NCI-H2107 (cell line): ENCODE measurements at regions not wholly inside any gene's neighbourhood (a gene's known extent, or its start where the extent isn't known, plus 50 kb on each side); places are given as distances from the start of the nearest gene placed in this dataset.

Experiments
- DNase-seq: peaks from one replicate; lab custom pipeline; 2025; lab: John Stamatoyannopoulos, UW

- DNase-seq: no peak
These were observed 579.6 kb upstream of the IGFBP7 start for GRCh38 chr4:57689693-57690205.

DNA sequence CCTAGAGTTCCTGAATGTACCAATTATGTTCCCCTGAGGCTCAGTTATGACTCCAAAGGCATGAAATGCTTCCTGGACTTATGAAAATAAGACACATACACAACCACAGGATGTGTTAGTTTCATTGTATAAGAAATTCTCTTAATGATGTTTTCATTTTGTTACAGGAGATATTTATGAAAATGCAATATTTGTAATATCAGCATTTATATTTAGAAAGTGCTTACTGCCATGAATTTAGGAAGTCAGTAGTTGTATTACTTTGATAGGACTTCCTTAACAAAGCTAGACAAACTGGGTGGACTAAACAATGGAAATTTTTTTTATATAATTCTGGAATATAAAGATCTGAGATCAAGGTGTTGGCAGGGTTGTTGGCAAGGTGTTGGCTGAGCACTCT, 572.1 kb upstream of the IGFBP7 start:
- no peak for DNase-seq

GRCh38 chr4:57679969-57680368, 569.8 kb upstream of the IGFBP7 start:
- DNase-seq: no peak

- DNase-seq: no peak
These were observed 566.2 kb upstream of the IGFBP7 start for GRCh38 chr4:57676394-57676793.

DNA sequence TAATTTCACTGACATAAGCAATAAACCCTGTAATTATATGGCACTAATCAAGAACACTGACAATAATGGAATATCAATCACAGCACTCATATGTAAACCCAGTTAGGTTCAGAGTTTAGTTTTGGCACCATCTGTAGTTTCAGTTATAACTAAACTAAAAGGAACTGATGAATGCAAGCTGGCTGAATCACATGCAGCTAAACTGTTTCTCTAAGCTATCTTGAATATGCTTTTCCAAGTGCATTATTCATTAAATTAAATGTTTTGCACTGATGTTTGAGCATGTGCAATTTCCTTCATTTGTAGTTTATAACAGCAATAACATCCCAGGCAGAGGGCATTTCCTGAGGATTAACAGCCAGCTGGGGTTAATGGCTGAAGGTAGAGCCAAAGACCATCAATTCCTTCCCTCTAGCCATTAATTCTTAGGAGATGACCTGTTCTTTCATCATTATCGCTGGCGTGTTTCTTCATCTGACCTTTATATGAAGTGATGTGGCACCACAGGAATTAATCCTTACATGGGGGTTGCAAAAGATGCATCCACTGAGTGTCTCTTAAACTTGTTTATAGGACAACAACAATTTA, 562.8 kb upstream of the IGFBP7 start:
- no peak for DNase-seq

DNA sequence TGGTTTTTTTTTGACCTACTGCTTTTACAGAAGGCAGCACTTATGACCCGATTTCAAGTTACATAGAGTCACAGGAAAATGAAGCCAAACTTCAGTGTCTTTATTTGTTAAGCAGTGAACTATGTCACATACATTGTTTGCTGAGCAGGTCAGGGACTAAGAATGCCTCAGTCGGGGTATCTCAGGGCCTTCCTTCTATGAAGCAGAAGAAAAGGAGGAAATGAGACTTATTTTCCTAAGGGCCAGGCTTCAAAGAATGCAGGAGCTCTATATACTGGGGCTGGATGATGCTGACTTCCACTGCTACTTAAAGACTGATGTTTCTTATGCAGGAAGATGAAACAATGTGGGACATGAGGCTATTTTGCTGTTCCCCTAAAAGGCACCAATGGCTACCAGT, 558.4 kb upstream of the IGFBP7 start:
- DNase-seq: no peak

DNA sequence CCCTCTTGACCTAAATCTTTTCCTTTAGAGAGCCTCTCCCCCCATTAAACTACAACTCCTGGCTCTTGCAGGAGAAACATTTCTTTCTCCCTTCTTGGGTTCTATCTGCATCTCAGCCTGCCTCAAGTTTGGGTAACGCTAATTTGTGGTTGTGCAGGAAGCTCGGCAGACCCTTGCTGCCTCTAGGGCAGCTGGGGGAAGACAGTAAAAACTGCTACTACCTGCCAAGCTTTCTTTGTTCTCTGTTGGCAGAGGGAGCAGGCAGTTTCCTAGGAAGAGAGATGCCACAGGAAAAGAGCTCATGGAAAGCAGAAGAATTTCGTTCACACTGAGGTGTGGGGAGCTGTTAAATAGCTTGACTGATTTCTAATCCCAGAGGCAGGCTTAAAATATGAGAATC, 555.6 kb upstream of the IGFBP7 start:
- no peak for DNase-seq

DNA sequence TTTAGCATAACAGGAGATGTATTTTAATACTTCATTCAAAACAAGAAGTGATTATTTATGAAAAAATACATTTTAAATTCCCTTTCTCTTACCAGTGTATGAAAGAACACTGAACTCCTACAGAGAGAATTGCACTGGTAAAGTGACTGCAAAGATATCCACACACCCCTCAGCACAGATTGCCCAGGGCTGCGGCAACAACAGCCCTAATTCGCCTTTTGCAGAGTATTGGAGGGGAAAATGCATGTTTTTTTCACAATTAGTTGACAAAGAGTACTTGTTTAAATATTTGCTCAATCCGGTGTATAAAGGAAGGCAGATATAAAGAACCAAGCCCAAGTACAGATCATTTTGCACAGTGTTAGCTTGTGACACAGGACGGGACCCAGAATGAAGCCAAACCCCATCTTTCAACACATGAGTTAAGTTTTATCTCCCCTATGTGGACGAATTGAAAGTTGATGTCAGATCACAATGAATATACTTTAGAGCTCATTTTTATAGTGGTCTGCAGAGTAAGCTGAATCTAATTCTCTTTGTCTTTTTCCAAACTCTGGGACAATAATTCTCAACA, 551.4 kb upstream of the IGFBP7 start:
- DNase-seq: no peak

GRCh38 chr4:57658673-57659072, 548.5 kb upstream of the IGFBP7 start:
- DNase-seq: no peak

DNA sequence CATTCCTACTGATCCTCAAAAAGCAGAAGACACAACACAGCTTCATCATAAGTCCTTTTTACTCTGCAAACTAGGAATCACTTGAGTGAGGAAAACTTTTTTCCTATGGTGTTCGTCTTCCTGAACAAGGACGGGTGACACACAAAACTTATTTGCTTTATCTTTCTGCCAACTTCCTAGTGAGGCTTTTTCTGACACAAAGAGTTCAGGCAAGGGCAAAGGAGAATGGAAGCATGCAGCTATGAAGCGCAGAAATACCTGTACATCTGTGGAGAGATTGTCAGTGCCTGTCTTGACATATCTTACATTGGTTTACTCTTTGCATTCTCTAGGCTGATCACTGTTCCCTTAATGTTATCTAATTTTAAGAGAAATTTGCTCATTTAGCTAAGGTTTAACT, 548.0 kb upstream of the IGFBP7 start:
- no peak for DNase-seq

DNA sequence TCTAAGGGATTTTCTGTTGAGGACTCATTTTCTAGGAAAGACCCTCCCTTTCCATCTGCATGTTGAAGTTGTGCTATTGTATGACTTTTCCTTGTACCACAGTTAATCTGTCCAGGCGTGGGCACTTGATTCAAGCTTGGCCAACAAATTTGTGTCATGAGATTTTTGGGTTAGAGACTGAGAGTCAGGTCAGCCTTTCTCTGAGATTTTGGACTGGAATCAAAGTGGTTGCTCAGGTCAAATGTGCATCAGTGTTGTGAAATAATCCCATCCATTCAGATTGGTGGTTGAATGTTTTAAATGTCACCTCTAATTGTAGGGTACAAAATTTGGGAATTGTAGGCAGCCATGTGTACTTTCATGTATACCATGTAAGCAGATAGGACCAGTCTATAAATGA, 545.2 kb upstream of the IGFBP7 start:
- DNase-seq: no peak

- no peak for DNase-seq
These were observed 542.6 kb upstream of the IGFBP7 start for GRCh38 chr4:57652779-57653178.

- DNase-seq: no peak
These were observed 530.4 kb upstream of the IGFBP7 start for GRCh38 chr4:57640391-57641100.

GRCh38 chr4:57639561-57640382, 529.6 kb upstream of the IGFBP7 start:
- no peak for DNase-seq

- no peak for DNase-seq
These were observed 525.7 kb upstream of the IGFBP7 start for GRCh38 chr4:57635910-57636309.

GRCh38 chr4:57633212-57633859, 523.2 kb upstream of the IGFBP7 start:
- DNase-seq: no peak

- DNase-seq: no peak
These were observed 522.4 kb upstream of the IGFBP7 start for GRCh38 chr4:57632564-57632963.

DNA sequence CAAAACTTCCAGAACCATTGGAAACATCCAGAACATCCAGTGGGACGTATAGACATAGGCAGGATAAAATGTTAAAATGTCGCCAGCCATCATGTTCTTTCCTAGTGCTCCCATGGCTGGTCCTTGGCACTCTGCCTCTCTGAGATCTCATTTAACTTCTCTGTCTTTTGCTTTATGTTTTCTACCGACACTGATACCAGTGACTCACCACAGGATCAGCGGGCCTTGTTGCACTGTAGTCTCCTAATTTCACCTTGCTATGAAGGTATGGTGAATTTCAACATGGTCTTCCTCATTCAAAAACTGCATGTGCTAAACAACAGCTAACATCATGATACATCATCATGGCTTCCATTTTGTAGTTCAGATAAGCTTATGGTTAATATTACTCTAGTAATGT, 521.0 kb upstream of the IGFBP7 start:
- DNase-seq: no peak

DNA sequence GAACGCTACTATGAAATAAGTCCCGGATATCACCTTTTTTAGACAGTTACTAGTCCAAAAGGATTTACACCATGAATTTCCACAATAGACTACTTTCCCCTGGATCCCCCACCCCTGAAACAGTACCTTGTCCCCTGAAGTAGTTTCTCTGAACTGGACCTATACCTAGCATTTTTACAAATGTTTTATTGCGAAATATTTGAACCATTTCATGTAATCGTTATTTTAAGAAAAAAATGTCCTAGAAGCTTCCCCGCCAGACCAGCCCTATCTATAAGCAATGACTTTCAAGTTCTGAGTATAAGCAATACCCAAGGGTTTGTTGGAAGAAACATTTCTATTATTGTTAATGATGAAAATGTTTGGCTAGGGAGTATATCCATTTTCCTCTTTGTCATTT, 517.8 kb upstream of the IGFBP7 start:
- DNase-seq: no peak

DNA sequence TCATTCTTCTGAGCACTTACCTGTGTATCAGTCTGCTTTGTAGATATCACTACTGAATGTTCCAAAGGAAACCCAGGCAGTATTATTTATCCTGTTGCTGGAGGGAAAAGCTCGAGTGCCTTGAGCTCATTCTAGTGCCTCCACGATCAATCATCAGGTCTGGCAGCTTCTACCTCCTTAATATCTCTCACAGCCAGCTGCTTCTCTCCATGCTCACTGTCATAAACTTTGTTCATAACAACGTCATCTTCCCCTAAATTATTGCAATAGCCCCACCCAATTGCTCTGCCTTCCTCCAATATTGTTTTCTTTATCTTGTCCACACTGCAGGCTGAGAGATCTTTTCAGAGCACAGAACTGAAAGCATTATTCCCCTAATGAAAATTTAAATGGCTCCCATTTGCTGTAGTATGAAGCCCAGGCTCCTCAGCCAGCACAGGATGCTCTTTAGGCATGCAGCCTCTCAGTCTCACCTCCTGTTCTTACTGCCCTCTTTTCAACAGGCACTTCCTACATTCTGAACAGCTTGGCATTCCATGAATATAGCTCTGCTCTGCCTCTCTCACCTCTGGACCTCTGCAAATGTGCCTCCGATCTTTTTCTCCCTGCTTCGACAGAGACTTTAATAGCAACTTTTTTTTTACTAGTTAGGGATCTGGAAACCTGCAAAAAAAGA, 504.2 kb upstream of the IGFBP7 start:
- no peak for DNase-seq

- no peak for DNase-seq
These were observed 502.1 kb upstream of the IGFBP7 start for GRCh38 chr4:57612279-57612678.
